Lower leg skin (tissue), 4 donors: ENCODE measurements at regions not wholly inside any gene's neighbourhood (a gene's known extent, or its start where the extent isn't known, plus 50 kb on each side); places are given as distances from the start of the nearest gene placed in this dataset.
A peak's percentile ranks its signal among the peaks of the same experiment; 100 is the strongest.

ENCODE experiments used
- DNase-seq, 2 donors: peaks; one replicate each; pipeline ENCODE4 v3.0.0-alpha.2; 2019; ENCODE audit warnings: low spot score in 2 of 2
- H3K4me3 ChIP-seq: fragments of 200-600 bp; sonication (generic); 2 replicates; pipeline ENCODE4 v1.5.1; 2017; ENCODE audit warnings: mild to moderate bottlenecking, low read depth; ENCODE audit not compliant: poor library complexity, severe bottlenecking
- CTCF ChIP-seq, 3 donors: fragments of 450-650 bp; IDR thresholded peaks; one replicate each; pipeline ENCODE4 v1.5.1; 2016; ENCODE audit warnings: antibody characterized with exemption in 3 of 3, mild to moderate bottlenecking in 3 of 3, moderate library complexity in 2 of 3
- POLR2A ChIP-seq, 2 donors: fragments of 450-650 bp; IDR thresholded peaks; one replicate each; pipeline ENCODE4 v1.6.1; 2016 to 2017; ENCODE audit warnings: antibody characterized with exemption in 2 of 2, mild to moderate bottlenecking in 1 of 2, moderate library complexity in 1 of 2
- WGBS, 2 donors: methylation state at CpG; one replicate each; pipeline ENCODE4 v1.1.5; 2018; 5-methylcytosine and 5-hydroxymethylcytosine counted together
- intact Hi-C: fragments of 100-400 bp; cut with DNase I; formaldehyde crosslinking; loops from one replicate; pipeline ENCODE4 v1.15.0; 2023; ENCODE audit warnings: low total_unique reads

DNA sequence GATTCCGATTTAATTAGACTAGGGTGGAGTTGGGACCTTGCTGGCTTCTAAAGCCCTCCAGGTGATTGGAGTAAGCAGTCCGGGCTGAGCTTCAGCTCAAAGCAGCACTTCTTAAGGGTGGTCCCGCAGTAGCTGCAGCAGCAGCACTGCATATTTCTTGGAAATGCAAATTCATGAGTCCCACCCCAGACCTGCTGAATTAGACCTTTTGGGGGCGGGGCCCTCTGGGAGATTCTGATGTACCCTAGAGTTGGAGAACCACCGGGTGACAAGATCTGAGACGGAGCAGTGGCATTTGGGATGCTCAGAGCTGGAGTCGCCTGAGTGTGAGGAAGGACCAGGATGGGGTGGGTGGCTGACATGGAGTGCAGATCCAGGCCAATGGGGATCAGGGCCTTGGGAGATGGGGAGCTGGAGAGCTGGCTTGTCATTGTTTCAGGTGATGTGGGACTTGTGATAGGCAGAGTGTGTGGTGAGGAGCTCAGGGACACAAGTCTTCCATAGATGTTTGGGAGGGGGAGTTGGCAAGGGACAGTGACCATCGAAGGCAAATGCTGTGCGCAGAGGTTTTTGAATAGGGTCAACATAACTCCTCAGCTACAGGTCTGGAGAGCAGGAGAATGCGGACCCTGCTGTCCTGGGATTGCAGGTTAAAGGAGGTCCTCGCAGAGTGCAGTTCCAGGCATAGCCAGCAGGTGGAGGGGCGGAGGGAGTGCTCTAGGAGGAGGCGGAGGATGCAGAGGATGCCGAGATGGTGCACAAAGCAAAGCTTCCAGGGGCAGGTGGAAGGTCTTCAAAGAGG, 130.9 kb upstream of the RAB12 start:
- DNase-seq = peak in 1 of 2 donors; percentile 89
- WGBS, 2 donors = 47 to 53% methylated on average over 14 of the region's 14 CpGs
- no peak overlapping the region for H3K4me3 ChIP-seq
- TF ChIP-seq POLR2A (IDR thresholded peaks at IDR 0.05) (no peak), CTCF (IDR thresholded peaks at IDR 0.05) (no peak)
- intact Hi-C loops = no loop called here

- intact Hi-C loops = no loop called here
- TF ChIP-seq POLR2A (IDR thresholded peaks at IDR 0.05) (no peak), CTCF (IDR thresholded peaks at IDR 0.05) (no peak)
- 82 to 83% methylated on average over 11 of the region's 11 CpGs for WGBS, 2 donors
Observed at GRCh38 chr18:8478968-8479370, 130.3 kb upstream of the RAB12 start.

DNA sequence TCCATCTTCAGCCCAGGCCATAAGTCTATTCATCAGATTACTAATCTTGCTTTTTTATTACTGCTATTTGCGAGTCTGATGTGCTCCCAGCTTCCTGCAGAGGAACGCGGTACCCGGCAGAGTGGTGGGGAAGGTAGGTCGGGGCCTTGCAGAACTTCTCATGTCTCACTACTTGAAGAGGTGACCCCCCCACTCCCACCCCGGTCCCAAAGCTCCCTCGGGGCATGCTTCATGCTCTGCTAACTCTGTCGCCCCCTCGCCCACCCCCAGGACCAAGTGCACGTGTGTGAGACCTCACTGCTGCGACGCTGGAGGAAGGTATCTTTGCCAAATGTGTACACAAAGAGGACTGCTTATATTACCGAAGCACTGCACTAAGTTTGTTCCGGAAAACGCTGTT, 129.4 kb upstream of the RAB12 start:
- DNase-seq = no peak
- 79 to 85% methylated on average over 15 of the region's 15 CpGs for WGBS, 2 donors
- intact Hi-C loops = no loop called here
- TF ChIP-seq POLR2A (IDR thresholded peaks at IDR 0.05) = no peak
- TF ChIP-seq CTCF (IDR thresholded peaks at IDR 0.05) = no peak
- H3K4me3 ChIP-seq = no peak overlapping the region

More at GRCh38 chr18:8478968-8479370, 130.3 kb upstream of the RAB12 start:
- no peak for DNase-seq
- no peak overlapping the region for H3K4me3 ChIP-seq

DNA sequence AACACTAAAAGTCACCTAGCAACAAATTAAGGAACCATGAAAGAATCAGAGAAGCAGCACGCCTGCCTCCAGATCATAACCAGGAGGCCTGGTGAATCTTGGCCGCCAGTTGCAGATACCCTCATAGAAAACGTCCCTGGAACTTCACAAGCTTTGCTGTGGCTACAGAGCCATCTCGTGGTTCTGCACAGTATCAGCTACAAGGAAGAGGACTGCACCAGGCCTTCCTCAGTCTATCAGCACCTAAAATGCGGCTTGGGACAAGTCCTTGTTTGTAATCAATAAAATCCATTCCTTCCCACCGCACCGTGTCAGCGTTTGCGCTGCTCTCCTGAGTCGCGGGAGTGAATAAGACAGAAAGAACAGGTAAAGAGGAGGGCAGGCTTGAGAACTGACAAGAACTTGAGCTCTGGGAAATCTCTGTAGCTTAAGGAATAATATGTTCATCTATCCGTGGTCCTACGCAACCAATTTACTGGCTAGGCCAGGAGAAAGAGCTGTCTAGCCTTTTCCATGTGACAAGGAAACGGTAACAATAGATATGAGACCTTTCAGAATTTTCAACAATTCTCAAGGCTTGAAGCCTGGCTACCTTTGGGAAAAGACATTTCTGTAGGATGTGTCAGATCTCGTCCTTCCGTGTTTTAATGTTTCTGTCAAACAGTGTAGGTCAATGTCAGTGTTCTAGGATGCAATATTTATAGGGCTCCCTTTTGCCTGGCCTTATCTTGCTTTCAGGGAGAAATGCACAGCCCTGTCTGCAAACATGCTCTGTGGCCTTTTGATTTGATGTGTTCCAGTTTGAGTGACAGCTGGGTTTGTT, 128.5 kb upstream of the RAB12 start:
- peak in 1 of 2 donors; percentile 64 for DNase-seq
- WGBS, 2 donors = 61% methylated on average over 16 of the region's 16 CpGs
- TF ChIP-seq CTCF (IDR thresholded peaks at IDR 0.05) (no peak), POLR2A (IDR thresholded peaks at IDR 0.05) (no peak)
- intact Hi-C loops = no loop called here
- H3K4me3 ChIP-seq = no peak overlapping the region

DNA sequence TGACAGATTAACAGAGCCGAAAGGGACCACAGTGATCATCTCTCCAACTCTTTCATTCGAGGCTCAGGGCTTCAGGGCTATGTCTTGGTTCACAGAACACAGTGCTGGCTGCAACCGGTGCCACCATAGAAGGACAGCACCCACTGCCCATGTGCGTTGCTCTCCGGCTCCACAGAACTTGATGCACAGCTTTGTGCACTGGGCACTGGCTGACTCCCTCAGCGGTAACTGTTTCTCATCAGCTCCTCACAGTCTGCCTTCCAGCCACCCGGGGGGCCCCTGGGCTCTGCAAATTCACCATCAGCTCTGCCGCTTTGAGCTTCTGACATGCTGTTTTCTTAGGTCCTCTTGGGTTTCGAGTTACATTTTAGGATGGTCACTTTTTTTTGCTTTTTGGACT, 124.3 kb upstream of the RAB12 start:
- intact Hi-C loops = no loop called here

More for the DNA sequence above, 124.3 kb upstream of the RAB12 start:
- no peak for TF ChIP-seq POLR2A (IDR thresholded peaks at IDR 0.05)
- no peak for TF ChIP-seq CTCF (IDR thresholded peaks at IDR 0.05)
- 91 to 92% methylated on average over 9 of the region's 9 CpGs for WGBS, 2 donors
- peak in 1 of 2 donors; percentile 48 for DNase-seq
- H3K4me3 ChIP-seq = no peak overlapping the region
